ENCODE measurements at regions not wholly inside any gene's neighbourhood (a gene's known extent, or its start where the extent isn't known, plus 50 kb on each side); places are given as distances from the start of the nearest gene placed in this dataset.

DNA sequence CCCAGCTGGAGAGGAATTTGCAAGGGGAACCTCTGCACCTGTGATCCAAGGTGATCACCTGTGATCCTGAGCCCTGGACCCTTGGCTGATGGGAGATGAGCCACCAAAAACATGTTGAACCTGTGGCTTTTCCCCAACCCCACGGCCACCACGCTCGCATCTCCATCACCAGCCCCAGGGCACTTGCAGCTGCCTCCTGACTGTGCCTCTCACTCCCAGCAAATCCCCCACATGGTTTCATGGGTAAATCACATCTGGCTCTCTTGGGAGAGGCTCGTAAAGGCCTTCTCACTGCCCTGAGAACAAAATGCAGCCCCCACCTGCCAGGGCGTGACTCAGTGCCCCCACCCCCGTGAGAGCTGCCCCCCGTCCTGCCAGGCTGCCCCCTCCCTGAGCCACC is 76.0 kb downstream of the RFLNA start:
- H3K9ac ChIP-seq (ENCODE audit: insufficient read length, low read depth) = no peak overlapping the region
- H3K9me3 ChIP-seq (ENCODE audit: insufficient read depth, low read length) = no peaks in the 10 kb centered on the region
- TF ChIP-seq YY1 (IDR thresholded peaks at IDR 0.05; ENCODE audit: insufficient read depth, insufficient read length) (no peak), ZNF274 (IDR thresholded peaks at IDR 0.05; ENCODE audit: low read depth, low read length) (no peak), SUZ12 (IDR thresholded peaks at IDR 0.05; ENCODE audit: extremely low read depth, insufficient read depth, insufficient read length) (no peak)
- H3K36me3 ChIP-seq (ENCODE audit: insufficient read depth, insufficient read length, low read length) = peaks cover 93% of the 10 kb centered on the region
- H3K27me3 ChIP-seq (ENCODE audit: insufficient read depth, insufficient read length) = no peaks in the 10 kb centered on the region
- peaks cover 20% of the 10 kb centered on the region for H3K4me1 ChIP-seq (ENCODE audit: insufficient read depth, insufficient read length)
- no peak for DNase-seq (ENCODE audit: low read depth, low spot score)
- H3K4me3 ChIP-seq (ENCODE audit: insufficient read length, low read depth) = no peak overlapping the region

DNA sequence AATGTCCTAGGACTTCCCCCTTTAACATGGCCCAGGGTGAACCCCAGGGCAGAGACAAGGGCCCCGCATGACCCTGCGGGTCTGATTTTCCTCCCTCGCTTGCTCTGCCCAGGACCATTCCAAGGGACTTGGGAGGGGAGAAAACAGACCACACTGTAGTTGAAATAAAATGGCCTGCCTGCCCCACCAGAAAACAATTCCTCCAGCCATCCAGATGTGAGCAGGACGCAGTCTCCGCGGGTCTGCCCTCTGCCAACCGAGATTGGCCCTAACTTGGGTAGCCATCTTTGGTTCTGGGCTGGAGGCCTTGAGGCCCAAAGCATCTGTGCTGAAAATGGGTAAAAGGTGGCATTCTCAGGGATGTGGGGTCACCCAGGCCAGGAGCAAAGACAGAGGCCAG is 75.5 kb downstream of the RFLNA start:
- Histone ChIP-seq H3K9me3 (ENCODE audit: insufficient read depth, low read length) (no peaks in the 10 kb centered on the region), H3K36me3 (ENCODE audit: insufficient read depth, insufficient read length, low read length) (peaks cover 93% of the 10 kb centered on the region), H3K4me1 (ENCODE audit: insufficient read depth, insufficient read length) (peaks cover 20% of the 10 kb centered on the region), H3K4me3 (ENCODE audit: insufficient read length, low read depth) (no peak overlapping the region), H3K27me3 (ENCODE audit: insufficient read depth, insufficient read length) (no peaks in the 10 kb centered on the region), H3K9ac (ENCODE audit: insufficient read length, low read depth) (no peak overlapping the region)
- TF ChIP-seq ZNF274 (IDR thresholded peaks at IDR 0.05; ENCODE audit: low read depth, low read length) (no peak), SUZ12 (IDR thresholded peaks at IDR 0.05; ENCODE audit: extremely low read depth, insufficient read depth, insufficient read length) (no peak), YY1 (IDR thresholded peaks at IDR 0.05; ENCODE audit: insufficient read depth, insufficient read length) (no peak)
- DNase-seq (ENCODE audit: low read depth, low spot score) = no peak

DNA sequence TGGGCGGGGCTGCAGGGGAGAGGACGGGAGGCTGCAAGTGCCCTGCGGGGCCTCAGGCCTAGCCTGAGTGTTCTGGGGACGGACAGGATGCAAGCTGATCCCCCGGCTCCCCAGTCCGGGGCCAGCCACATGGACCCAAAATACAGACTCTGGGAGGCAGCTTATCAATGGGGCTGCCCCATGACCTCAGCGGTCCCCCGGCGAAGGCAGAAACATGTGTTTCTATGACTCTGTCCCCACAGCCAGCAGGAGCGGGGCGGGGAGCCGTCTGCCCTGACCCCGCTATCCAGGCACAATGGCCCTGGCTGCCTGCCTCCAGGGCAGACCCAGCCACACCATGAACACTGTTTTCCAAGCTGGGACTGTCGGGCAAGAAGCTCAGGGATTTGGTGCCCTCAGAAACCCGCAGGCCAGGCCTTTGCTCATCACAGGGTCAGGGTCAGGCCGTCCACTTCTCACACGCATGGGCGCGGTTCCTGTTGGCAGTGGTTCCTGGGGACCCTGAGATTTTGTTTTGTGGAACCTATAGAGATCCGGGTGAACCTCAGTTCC is 75.0 kb downstream of the RFLNA start:
- H3K9me3 ChIP-seq (ENCODE audit: insufficient read depth, low read length) = no peaks in the 10 kb centered on the region
- peaks cover 93% of the 10 kb centered on the region for H3K36me3 ChIP-seq (ENCODE audit: insufficient read depth, insufficient read length, low read length)
- no peaks in the 10 kb centered on the region for H3K27me3 ChIP-seq (ENCODE audit: insufficient read depth, insufficient read length)
- H3K4me1 ChIP-seq (ENCODE audit: insufficient read depth, insufficient read length) = peaks cover 20% of the 10 kb centered on the region
- H3K9ac ChIP-seq (ENCODE audit: insufficient read length, low read depth) = no peak overlapping the region
- H3K4me3 ChIP-seq (ENCODE audit: insufficient read length, low read depth) = no peak overlapping the region
- no peak for TF ChIP-seq ZNF274 (IDR thresholded peaks at IDR 0.05; ENCODE audit: low read depth, low read length)
- no peak for TF ChIP-seq YY1 (IDR thresholded peaks at IDR 0.05; ENCODE audit: insufficient read depth, insufficient read length)
- no peak for TF ChIP-seq SUZ12 (IDR thresholded peaks at IDR 0.05; ENCODE audit: extremely low read depth, insufficient read depth, insufficient read length)
- DNase-seq (ENCODE audit: low read depth, low spot score) = no peak

DNA sequence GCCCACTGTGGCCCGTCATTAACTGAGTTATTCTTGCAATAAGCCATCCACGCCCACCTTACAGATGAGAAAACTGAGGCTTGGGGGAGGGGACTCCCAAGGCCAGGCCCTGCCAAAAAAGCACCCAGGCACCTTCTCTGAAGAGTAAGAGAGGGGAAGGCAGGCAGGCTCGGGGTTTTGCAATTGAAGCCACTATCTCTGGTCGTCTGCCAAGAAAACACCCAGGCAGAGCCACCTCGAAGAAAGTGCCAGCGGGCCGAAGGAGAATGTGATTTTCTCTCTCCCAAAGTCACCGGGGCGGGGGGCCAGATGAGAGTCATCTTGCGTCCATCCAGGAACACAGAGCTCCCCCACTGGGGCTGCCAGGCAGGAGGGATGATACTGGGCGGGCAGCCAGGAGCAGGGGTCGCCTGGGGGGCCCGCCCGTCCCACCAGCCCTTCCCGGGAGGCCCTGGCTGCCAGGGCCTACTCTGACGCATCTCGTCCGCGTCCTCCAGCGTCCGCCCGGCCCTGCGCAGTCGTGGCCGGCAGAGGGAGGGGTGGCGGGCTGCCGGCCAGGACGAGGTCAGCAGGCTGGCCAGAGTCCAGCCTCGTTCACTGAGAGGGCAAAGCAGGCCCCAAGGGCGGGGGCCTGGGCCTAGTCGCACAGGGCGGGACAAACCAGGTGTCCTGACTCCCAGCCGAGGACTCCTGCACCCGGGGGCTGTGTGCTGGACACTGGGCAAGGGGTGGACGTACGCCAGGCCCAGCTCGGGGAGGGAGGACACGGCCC is 74.3 kb downstream of the RFLNA start:
- H3K4me1 ChIP-seq (ENCODE audit: insufficient read depth, insufficient read length) = peaks cover 20% of the 10 kb centered on the region
- no peak overlapping the region for H3K4me3 ChIP-seq (ENCODE audit: insufficient read length, low read depth)
- H3K27me3 ChIP-seq (ENCODE audit: insufficient read depth, insufficient read length) = no peaks in the 10 kb centered on the region
- DNase-seq (ENCODE audit: low read depth, low spot score) = no peak
- no peak overlapping the region for H3K9ac ChIP-seq (ENCODE audit: insufficient read length, low read depth)
- H3K36me3 ChIP-seq (ENCODE audit: insufficient read depth, insufficient read length, low read length) = peaks cover 93% of the 10 kb centered on the region
- no peaks in the 10 kb centered on the region for H3K9me3 ChIP-seq (ENCODE audit: insufficient read depth, low read length)
- TF ChIP-seq YY1 (IDR thresholded peaks at IDR 0.05; ENCODE audit: insufficient read depth, insufficient read length) = no peak
- TF ChIP-seq ZNF274 (IDR thresholded peaks at IDR 0.05; ENCODE audit: low read depth, low read length) = no peak
- no peak for TF ChIP-seq SUZ12 (IDR thresholded peaks at IDR 0.05; ENCODE audit: extremely low read depth, insufficient read depth, insufficient read length)

DNA sequence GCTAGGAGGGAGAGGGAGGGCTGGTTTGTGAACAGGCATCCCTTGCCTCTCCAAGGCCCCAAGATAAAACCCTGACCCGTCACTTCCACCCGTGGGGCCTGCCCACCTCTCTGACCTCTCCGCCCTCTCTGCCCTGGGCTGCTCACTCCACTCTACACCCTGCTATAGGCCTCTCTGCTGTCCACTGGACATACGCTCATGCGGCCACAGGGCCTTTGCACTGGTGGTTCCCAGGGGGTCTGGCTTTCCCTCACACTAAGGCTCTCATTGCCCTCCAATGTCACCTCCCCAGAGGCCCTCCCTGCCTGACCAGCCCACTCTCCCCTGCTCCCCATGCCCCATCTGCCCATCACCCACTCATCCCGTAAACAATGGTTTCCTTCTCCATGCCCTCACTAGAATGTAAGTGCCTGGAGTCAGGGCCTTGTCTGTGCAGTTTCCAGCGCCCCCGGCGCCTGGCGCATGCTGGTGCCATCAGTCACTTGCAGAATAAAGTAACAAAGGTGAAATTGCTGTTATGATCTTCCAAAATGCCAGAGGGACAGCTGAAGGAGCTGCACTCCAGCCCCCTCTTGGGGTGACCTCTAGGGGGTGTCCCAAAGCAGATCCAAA is 73.6 kb downstream of the RFLNA start:
- Histone ChIP-seq H3K36me3 (ENCODE audit: insufficient read depth, insufficient read length, low read length) (peaks cover 93% of the 10 kb centered on the region), H3K4me1 (ENCODE audit: insufficient read depth, insufficient read length) (peaks cover 20% of the 10 kb centered on the region), H3K9me3 (ENCODE audit: insufficient read depth, low read length) (no peaks in the 10 kb centered on the region), H3K27me3 (ENCODE audit: insufficient read depth, insufficient read length) (no peaks in the 10 kb centered on the region), H3K4me3 (ENCODE audit: insufficient read length, low read depth) (no peak overlapping the region), H3K9ac (ENCODE audit: insufficient read length, low read depth) (no peak overlapping the region)
- DNase-seq (ENCODE audit: low read depth, low spot score) = no peak
- TF ChIP-seq YY1 (IDR thresholded peaks at IDR 0.05; ENCODE audit: insufficient read depth, insufficient read length) = no peak
- TF ChIP-seq ZNF274 (IDR thresholded peaks at IDR 0.05; ENCODE audit: low read depth, low read length) = no peak
- TF ChIP-seq SUZ12 (IDR thresholded peaks at IDR 0.05; ENCODE audit: extremely low read depth, insufficient read depth, insufficient read length) = no peak

DNA sequence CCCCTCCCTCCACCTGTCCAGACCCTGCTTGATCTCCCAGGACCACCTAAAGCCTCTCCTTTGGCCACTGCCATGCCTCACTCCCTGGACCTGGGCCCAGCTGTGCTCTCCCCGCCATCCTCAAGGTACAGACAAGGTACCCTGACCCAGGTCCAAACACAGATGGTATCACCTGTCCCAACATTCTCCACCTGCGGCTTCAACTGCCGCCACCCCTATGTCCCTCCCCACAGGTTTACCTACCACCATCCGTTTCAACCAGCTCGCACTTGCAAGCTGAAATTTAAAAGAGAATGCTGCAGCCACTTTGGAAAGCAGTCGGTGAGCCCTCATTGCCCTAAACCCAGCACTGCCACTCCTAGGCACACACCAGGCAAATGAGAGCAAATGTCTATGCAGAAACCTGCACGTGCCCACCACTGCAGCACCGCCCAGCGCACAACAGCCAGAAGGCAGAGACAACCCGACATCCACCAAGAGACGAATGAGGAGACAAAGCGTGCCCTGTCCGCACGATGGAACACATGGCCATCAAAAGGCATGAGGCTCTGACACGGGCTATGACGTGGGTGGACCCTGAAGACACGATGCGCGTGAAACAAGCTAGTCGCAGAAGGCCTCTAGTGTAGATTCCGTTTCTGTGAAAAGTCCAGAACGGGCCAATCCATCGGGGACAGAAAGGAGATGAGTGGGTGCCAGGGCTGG is 71.0 kb downstream of the RFLNA start:
- Histone ChIP-seq H3K36me3 (ENCODE audit: insufficient read depth, insufficient read length, low read length) (peaks cover 97% of the 10 kb centered on the region), H3K9ac (ENCODE audit: insufficient read length, low read depth) (no peak overlapping the region), H3K4me3 (ENCODE audit: insufficient read length, low read depth) (no peak overlapping the region), H3K27me3 (ENCODE audit: insufficient read depth, insufficient read length) (no peaks in the 10 kb centered on the region), H3K4me1 (ENCODE audit: insufficient read depth, insufficient read length) (peaks cover 12% of the 10 kb centered on the region), H3K9me3 (ENCODE audit: insufficient read depth, low read length) (no peaks in the 10 kb centered on the region)
- no peak for DNase-seq (ENCODE audit: low read depth, low spot score)
- no peak for TF ChIP-seq YY1 (IDR thresholded peaks at IDR 0.05; ENCODE audit: insufficient read depth, insufficient read length)
- no peak for TF ChIP-seq ZNF274 (IDR thresholded peaks at IDR 0.05; ENCODE audit: low read depth, low read length)
- no peak for TF ChIP-seq SUZ12 (IDR thresholded peaks at IDR 0.05; ENCODE audit: extremely low read depth, insufficient read depth, insufficient read length)
